AG08395 (cell line): ENCODE measurements at regions not wholly inside any gene's neighbourhood (a gene's known extent, or its start where the extent isn't known, plus 50 kb on each side); places are given as distances from the start of the nearest gene placed in this dataset.

Experiments used
- DNase-seq: peaks from one replicate; pipeline ENCODE4 v3.0.0; 2012; ENCODE audit warnings: mixed read lengths, low spot score

- DNase-seq = peak; percentile 37
These were observed 65.9 kb downstream of the EFNB1 start for GRCh38 chrX:68894513-68895340.

- no peak for DNase-seq
These were observed 65.3 kb downstream of the EFNB1 start for GRCh38 chrX:68894142-68894512.

DNA sequence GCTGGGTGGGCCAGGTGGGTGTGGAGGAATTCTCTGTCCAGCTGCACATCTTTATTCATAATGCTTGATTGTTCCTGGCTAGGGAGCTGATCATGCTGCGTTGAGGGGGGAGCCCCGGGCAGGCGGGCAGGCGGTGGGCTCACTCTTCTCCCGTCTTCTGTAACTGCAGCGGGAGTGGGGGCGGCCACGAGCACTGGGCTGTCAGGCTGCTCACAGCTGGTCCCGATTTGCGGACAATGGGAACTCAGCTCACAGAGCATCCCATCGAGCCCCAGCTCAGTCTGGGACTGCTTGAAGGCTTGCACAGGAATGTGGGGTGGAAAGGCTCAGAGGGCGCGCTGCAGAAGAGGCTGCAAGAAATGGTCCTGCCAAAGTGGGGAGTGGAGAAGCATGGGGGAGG is 63.8 kb downstream of the EFNB1 start:
- DNase-seq = no peak

DNA sequence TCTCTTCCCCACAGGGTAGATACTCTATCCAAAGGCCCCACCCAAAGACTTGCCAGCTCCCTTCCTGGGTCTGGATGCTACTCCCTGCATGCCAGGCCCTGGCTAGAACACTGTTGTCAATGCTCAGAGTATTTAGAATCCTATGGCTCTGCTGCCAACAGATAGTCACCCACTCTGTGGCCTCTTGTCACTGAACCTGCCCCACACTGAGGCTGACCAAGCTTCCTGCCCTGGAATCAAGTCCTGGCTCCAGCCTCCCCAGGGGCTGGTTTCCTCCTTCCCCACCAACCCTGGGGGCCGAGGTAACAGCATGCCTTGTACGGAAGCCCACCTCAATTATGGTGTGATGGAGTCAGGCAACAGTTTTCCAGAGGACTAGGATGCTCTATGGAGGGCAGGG is 63.3 kb downstream of the EFNB1 start:
- no peak for DNase-seq
